ENCODE measurements at regions not wholly inside any gene's neighbourhood (a gene's known extent, or its start where the extent isn't known, plus 50 kb on each side); places are given as distances from the start of the nearest gene placed in this dataset.

DNA sequence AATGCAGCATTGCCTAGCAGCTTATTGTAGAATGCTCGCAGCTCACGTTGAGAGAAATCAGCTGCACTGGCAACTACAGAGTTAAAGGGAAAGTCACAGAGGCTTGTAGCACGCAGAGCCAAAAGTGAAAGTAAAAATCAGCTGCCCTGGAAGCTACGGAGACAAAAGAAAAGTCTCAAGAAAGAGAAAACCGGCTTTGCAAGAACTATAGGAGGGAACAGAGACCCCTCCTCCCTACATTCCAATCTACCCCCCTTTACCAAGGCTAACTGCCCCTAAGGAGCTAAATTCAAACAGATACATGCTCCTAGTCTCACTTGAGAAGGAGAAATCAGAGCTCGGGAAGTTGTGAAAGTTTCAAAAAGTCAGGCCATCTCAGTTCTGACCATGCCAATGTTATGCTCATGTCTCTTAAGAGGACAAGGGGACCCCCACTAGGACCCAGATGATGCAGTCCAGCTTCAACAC lies 900.4 kb downstream of the NLGN4Y start:
- peak; percentile 1 for DNase-seq (ENCODE audit: extremely low read depth, low read depth)
- no peak for TF ChIP-seq CTCF (IDR thresholded peaks at IDR 0.05; ENCODE audit: low read depth, low read length, missing control alignments)
- H3K4me3 ChIP-seq (replicated peaks; ENCODE audit: low read depth, low read length), result peak overlapping the region; percentile 38

GRCh38 chrY:15440021-15440695 lies 915.8 kb downstream of the NLGN4Y start:
- no peak for DNase-seq (ENCODE audit: extremely low read depth, low read depth)
- H3K4me3 ChIP-seq (replicated peaks; ENCODE audit: low read depth, low read length), result no peak overlapping the region
- TF ChIP-seq CTCF (IDR thresholded peaks at IDR 0.05; ENCODE audit: low read depth, low read length, missing control alignments), result no peak

GRCh38 chrY:15440696-15441408 lies 916.5 kb downstream of the NLGN4Y start:
- DNase-seq (ENCODE audit: extremely low read depth, low read depth), result no peak
- TF ChIP-seq CTCF (IDR thresholded peaks at IDR 0.05; ENCODE audit: low read depth, low read length, missing control alignments), result no peak

DNA sequence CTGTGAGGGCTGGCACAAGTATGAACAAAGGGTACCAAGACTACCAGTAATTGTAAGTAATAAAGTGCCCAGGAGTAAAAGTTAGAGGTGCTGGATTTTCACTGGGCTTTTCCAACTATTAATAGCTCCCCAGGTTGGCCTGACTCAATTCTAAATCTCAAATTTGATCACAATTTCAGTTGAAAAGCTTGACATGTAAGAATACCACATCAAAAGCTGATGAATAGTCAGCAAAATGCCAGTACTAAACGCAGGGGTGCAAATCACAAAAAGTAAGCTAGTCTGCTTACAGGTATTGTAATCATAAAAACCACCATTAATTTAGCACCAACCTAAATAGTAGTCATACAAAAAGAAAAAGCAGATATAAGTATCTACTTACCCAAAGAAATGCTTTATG lies 917.5 kb downstream of the NLGN4Y start:
- no peak overlapping the region for H3K4me3 ChIP-seq (replicated peaks; ENCODE audit: low read depth, low read length)
- no peak for TF ChIP-seq CTCF (IDR thresholded peaks at IDR 0.05; ENCODE audit: low read depth, low read length, missing control alignments)
- DNase-seq (ENCODE audit: extremely low read depth, low read depth), result no peak

More at GRCh38 chrY:15440696-15441408, 916.5 kb downstream of the NLGN4Y start:
- H3K4me3 ChIP-seq (replicated peaks; ENCODE audit: low read depth, low read length), result no peak overlapping the region

DNA sequence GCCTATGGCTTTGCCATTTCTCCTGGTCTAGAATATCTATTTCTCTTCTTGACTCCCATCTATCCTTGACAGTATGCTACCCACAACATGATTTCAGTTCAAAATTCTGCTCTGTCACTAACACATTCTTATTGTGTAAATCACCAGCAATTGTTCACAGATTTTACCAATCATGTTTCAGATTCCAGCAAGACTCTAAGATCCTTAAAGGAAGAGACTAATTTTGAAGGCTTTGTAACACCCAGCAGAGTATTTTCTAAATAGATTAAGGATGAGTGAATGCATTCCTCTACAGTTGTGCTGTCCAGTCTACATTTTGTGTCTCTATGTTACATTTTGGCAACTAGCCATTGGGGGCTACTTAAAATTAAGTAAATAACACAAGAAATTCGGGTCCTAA lies 921.5 kb downstream of the NLGN4Y start:
- H3K4me3 ChIP-seq (replicated peaks; ENCODE audit: low read depth, low read length), result no peak overlapping the region
- no peak for TF ChIP-seq CTCF (IDR thresholded peaks at IDR 0.05; ENCODE audit: low read depth, low read length, missing control alignments)
- no peak for DNase-seq (ENCODE audit: extremely low read depth, low read depth)

DNA sequence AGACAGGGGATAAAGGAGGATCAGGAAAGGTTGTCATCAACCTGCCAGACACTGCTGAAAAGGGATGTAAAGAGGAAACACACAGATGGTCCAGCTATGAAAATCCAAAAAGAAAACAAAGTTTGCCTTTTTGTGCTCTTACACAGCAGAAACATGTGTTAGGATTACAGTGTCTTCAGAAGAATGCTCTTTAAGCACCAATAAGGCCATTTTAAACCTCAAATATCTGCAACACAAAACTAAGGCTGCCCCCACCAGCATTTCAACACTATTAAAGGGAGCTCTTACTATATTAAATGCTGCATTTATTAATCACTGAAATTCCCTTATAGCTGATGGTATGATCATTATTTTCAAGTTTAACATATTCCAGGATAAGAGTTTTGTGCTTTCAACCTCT lies 922.5 kb downstream of the NLGN4Y start:
- DNase-seq (ENCODE audit: extremely low read depth, low read depth), result no peak
- no peak for TF ChIP-seq CTCF (IDR thresholded peaks at IDR 0.05; ENCODE audit: low read depth, low read length, missing control alignments)
- H3K4me3 ChIP-seq (replicated peaks; ENCODE audit: low read depth, low read length), result no peak overlapping the region
